ENCODE measurements at regions not wholly inside any gene's neighbourhood (a gene's known extent, or its start where the extent isn't known, plus 50 kb on each side); places are given as distances from the start of the nearest gene placed in this dataset.
"Not testable (repeated sequence)": the region's sequence is repeated elsewhere in the genome, so short reads cannot be mapped to it uniquely, and the experiment has no call there.

GRCh38 chr1:87432685-87433084 lies 104.0 kb downstream of the LMO4 start:
- Histone ChIP-seq H3K27me3 (ENCODE audit: control insufficient read depth in 4 of 4, insufficient read depth in 4 of 4, low read length in 3 of 4) (no peaks in the 10 kb centered on the region), H3K4me3 (ENCODE audit: low read depth in 1 of 3, low read length in 3 of 3) (no peak overlapping the region), H3K4me1 (ENCODE audit: control insufficient read depth in 4 of 4, insufficient read depth in 4 of 4, low read length in 3 of 4) (no peaks in the 10 kb centered on the region), H3K27ac (ENCODE audit: low read depth in 1 of 2, low read length in 2 of 2) (no peak overlapping the region), H3K9ac (ENCODE audit: low read depth in 1 of 2, low read length in 2 of 2) (no peak overlapping the region), H3K9me3 (ENCODE audit: control insufficient read depth in 4 of 4, low read length in 3 of 4) (no peaks in the 10 kb centered on the region), H3K36me3 (ENCODE audit: control insufficient read depth in 4 of 4, insufficient read depth in 3 of 4, low read depth in 1 of 4, low read length in 3 of 4) (no peaks in the 10 kb centered on the region)
- 49% methylated on average over 3 of the region's 3 CpGs for WGBS
- TF ChIP-seq SP1 (IDR thresholded peaks at IDR 0.05): no peak
- TF ChIP-seq, protein P1, sequence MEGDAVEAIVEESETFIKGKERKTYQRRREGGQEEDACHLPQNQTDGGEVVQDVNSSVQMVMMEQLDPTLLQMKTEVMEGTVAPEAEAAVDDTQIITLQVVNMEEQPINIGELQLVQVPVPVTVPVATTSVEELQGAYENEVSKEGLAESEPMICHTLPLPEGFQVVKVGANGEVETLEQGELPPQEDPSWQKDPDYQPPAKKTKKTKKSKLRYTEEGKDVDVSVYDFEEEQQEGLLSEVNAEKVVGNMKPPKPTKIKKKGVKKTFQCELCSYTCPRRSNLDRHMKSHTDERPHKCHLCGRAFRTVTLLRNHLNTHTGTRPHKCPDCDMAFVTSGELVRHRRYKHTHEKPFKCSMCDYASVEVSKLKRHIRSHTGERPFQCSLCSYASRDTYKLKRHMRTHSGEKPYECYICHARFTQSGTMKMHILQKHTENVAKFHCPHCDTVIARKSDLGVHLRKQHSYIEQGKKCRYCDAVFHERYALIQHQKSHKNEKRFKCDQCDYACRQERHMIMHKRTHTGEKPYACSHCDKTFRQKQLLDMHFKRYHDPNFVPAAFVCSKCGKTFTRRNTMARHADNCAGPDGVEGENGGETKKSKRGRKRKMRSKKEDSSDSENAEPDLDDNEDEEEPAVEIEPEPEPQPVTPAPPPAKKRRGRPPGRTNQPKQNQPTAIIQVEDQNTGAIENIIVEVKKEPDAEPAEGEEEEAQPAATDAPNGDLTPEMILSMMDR (IDR thresholded peaks at IDR 0.05; ENCODE audit: low read depth, low read length, missing input control): no peak
- no peak for TF ChIP-seq RXRA (IDR thresholded peaks at IDR 0.05)
- TF ChIP-seq HNF4A (conservative IDR thresholded peaks at IDR 0.05): no peak
- no peak for TF ChIP-seq FOXA1 (IDR thresholded peaks at IDR 0.05)
- TF ChIP-seq FOXA2 (IDR thresholded peaks at IDR 0.05): no peak
- TF ChIP-seq ATF3 (IDR thresholded peaks at IDR 0.05): no peak
- no peak for TF ChIP-seq NR2F2 (IDR thresholded peaks at IDR 0.05)
- no peak for TF ChIP-seq ZBTB33 (IDR thresholded peaks at IDR 0.05)
- TF ChIP-seq HNF4G (IDR thresholded peaks at IDR 0.05): no peak
- no peak for TF ChIP-seq REST (IDR thresholded peaks at IDR 0.05)
- TF ChIP-seq YY1 (IDR thresholded peaks at IDR 0.05): no peak
- TF ChIP-seq RAD21 (IDR thresholded peaks at IDR 0.05): no peak
- TF ChIP-seq, protein P2, sequence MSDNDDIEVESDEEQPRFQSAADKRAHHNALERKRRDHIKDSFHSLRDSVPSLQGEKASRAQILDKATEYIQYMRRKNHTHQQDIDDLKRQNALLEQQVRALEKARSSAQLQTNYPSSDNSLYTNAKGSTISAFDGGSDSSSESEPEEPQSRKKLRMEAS (IDR thresholded peaks at IDR 0.05): no peak
- TF ChIP-seq EGR1 (IDR thresholded peaks at IDR 0.05; ENCODE audit: low read depth in 2 of 2): no peak
- no peak for TF ChIP-seq JUND (IDR thresholded peaks at IDR 0.05)
- no peak for TF ChIP-seq GABPA (IDR thresholded peaks at IDR 0.05 in 1 of 2, conservative IDR thresholded peaks at IDR 0.05 in 1 of 2)
- no peak for TF ChIP-seq TAF1 (conservative IDR thresholded peaks at IDR 0.05)
- no peak for DNase-seq (ENCODE audit: low spot score)

- 65% methylated on average over 2 of the region's 2 CpGs for WGBS
- H3K9ac ChIP-seq (ENCODE audit: low read depth in 1 of 2, low read length in 2 of 2); H3K4me1 ChIP-seq (ENCODE audit: control insufficient read depth in 4 of 4, insufficient read depth in 4 of 4, low read length in 3 of 4); H3K27me3 ChIP-seq (ENCODE audit: control insufficient read depth in 4 of 4, insufficient read depth in 4 of 4, low read length in 3 of 4); DNase-seq (ENCODE audit: low spot score); H3K4me3 ChIP-seq (ENCODE audit: low read depth in 1 of 3, low read length in 3 of 3); H3K36me3 ChIP-seq (ENCODE audit: control insufficient read depth in 4 of 4, insufficient read depth in 3 of 4, low read depth in 1 of 4, low read length in 3 of 4); H3K9me3 ChIP-seq (ENCODE audit: control insufficient read depth in 4 of 4, low read length in 3 of 4); H3K27ac ChIP-seq (ENCODE audit: low read depth in 1 of 2, low read length in 2 of 2): not testable (repeated sequence)
These were observed 104.4 kb downstream of the LMO4 start for GRCh38 chr1:87433101-87433500.
